Vagina (tissue), 2 donors: ENCODE measurements at regions not wholly inside any gene's neighbourhood (a gene's known extent, or its start where the extent isn't known, plus 50 kb on each side); places are given as distances from the start of the nearest gene placed in this dataset.

Experiments used
- DNase-seq, 2 donors: peaks; one replicate each; pipeline ENCODE4 v3.0.0-alpha.2; 2017; ENCODE audit errors: extremely low spot score in 2 of 2
- H3K27ac ChIP-seq: fragments of 200-600 bp; sonication (generic); one replicate; pipeline ENCODE4 v1.5.1; 2019
- H3K27me3 ChIP-seq: fragments of 200-600 bp; sonication (generic); one replicate; pipeline ENCODE4 v1.5.1; 2019
- H3K36me3 ChIP-seq, 2 donors: fragments of 200-600 bp; sonication (generic); one replicate each; pipeline ENCODE4 v1.5.1; 2017 to 2019
- H3K4me1 ChIP-seq: fragments of 200-600 bp; sonication (generic); one replicate; pipeline ENCODE4 v1.5.1; 2019
- H3K4me3 ChIP-seq, 2 donors: fragments of 200-600 bp; sonication (generic); 1 replicate in 1 of 2; 2 replicates in 1 of 2; pipeline ENCODE4 v1.5.1; 2016 to 2019
- H3K9me3 ChIP-seq: fragments of 200-600 bp; sonication (generic); one replicate; pipeline ENCODE4 v1.5.1; 2019
- CTCF ChIP-seq, 3 experiments: fragments of 450-650 bp in 2 of 3; fragments of 200-600 bp in 1 of 3; sonication (generic) in 1 of 3; IDR thresholded peaks; one replicate each; pipeline ENCODE4 v1.5.1; 2017 to 2019; ENCODE audit warnings: antibody characterized with exemption in 3 of 3, mild to moderate bottlenecking in 2 of 3, moderate library complexity in 2 of 3
- POLR2A ChIP-seq, 2 donors: fragments of 450-650 bp; IDR thresholded peaks; one replicate each; pipeline ENCODE4 v1.6.1; 2017; ENCODE audit warnings: antibody characterized with exemption in 2 of 2, mild to moderate bottlenecking in 2 of 2, moderate library complexity in 2 of 2
- POLR2AphosphoS5 ChIP-seq, 2 donors: sonication (generic); formaldehyde crosslinking; IDR thresholded peaks; one replicate each; pipeline ENCODE4 v1.9.0; 2017; ENCODE audit warnings: antibody characterized with exemption in 2 of 2, mild to moderate bottlenecking in 2 of 2, low read depth in 1 of 2; ENCODE audit not compliant: insufficient read depth in 1 of 2
- intact Hi-C: fragments of 100-400 bp; cut with DNase I; formaldehyde crosslinking; loops from one replicate; pipeline ENCODE4 v1.15.1; 2023

- Histone ChIP-seq H3K36me3 (no peaks in the 10 kb centered on the region), H3K27ac (no peak overlapping the region), H3K4me3 (no peak overlapping the region), H3K9me3 (no peaks in the 10 kb centered on the region), H3K27me3 (no peaks in the 10 kb centered on the region), H3K4me1 (no peaks in the 10 kb centered on the region)
- DNase-seq, result no peak
- no peak for TF ChIP-seq POLR2A (IDR thresholded peaks at IDR 0.05)
- TF ChIP-seq CTCF (IDR thresholded peaks at IDR 0.05), result no peak
- no peak for TF ChIP-seq POLR2AphosphoS5 (IDR thresholded peaks at IDR 0.05; ENCODE audit: insufficient read depth in 1 of 2, low read depth in 1 of 2)
- intact Hi-C loops, result no loop called here
These were observed 168.0 kb downstream of the LINC00237 start for GRCh38 chr20:20938131-20938530.

- H3K9me3 ChIP-seq, result no peaks in the 10 kb centered on the region
- H3K36me3 ChIP-seq, result no peaks in the 10 kb centered on the region
- TF ChIP-seq POLR2AphosphoS5 (IDR thresholded peaks at IDR 0.05; ENCODE audit: insufficient read depth in 1 of 2, low read depth in 1 of 2) (no peak), POLR2A (IDR thresholded peaks at IDR 0.05) (no peak), CTCF (IDR thresholded peaks at IDR 0.05) (no peak)
- H3K27ac ChIP-seq, result no peak overlapping the region
- H3K4me1 ChIP-seq, result no peaks in the 10 kb centered on the region
- H3K27me3 ChIP-seq, result no peaks in the 10 kb centered on the region
- intact Hi-C loops, result no loop called here
- peak in 1 of 2 donors; percentile 52 for DNase-seq
- H3K4me3 ChIP-seq, result no peak overlapping the region
These were observed 172.8 kb downstream of the LINC00237 start for GRCh38 chr20:20933142-20933958.

DNA sequence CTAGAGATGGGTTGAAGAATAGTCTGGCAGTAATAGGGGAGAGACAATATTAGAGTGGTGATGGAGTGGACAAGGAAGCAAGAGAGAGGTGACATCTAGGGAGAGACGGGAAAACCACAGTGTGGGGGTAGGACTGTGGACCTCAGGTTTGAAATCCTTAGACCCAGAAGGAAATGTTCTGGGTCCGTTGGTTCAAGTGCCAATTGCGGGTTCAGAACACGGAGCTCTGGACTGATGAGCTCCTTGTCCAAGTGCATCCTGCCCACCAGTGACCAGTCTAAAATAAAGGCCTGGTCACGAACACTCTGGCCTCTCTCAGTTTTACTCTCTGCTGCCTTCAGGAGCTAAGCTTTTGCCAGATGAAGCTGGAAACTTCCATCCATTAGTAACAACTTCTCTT, 174.0 kb downstream of the LINC00237 start:
- Histone ChIP-seq H3K27ac (no peak overlapping the region), H3K4me3 (no peak overlapping the region), H3K9me3 (no peaks in the 10 kb centered on the region), H3K4me1 (no peaks in the 10 kb centered on the region), H3K36me3 (no peaks in the 10 kb centered on the region), H3K27me3 (no peaks in the 10 kb centered on the region)
- TF ChIP-seq POLR2A (IDR thresholded peaks at IDR 0.05) (no peak), CTCF (IDR thresholded peaks at IDR 0.05) (no peak), POLR2AphosphoS5 (IDR thresholded peaks at IDR 0.05; ENCODE audit: insufficient read depth in 1 of 2, low read depth in 1 of 2) (no peak)
- intact Hi-C loops, result no loop called here
- peak in 1 of 2 donors; percentile 58 for DNase-seq

DNA sequence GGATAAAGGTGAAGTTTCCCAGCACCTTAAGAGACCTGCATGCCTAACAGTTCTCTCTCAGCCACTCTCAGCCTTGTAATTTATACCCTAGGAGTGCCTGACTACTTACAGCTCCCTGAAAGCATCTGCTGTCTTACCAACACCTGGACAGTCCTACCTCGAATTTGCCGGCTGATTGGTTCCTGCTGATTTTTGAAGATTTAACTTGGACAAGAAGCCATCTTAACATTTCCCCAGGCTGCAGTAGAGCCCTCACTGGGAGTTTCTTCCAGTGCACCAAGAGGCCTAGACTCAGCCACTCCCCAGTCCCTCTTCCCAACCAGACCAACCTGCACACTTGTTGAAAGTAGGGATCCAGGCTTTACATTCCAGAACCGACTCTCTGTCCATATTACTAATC, 174.5 kb downstream of the LINC00237 start:
- Histone ChIP-seq H3K27me3 (no peaks in the 10 kb centered on the region), H3K9me3 (no peaks in the 10 kb centered on the region), H3K36me3 (no peaks in the 10 kb centered on the region), H3K4me3 (no peak overlapping the region), H3K4me1 (no peaks in the 10 kb centered on the region), H3K27ac (no peak overlapping the region)
- TF ChIP-seq POLR2A (IDR thresholded peaks at IDR 0.05) (no peak), CTCF (IDR thresholded peaks at IDR 0.05) (no peak), POLR2AphosphoS5 (IDR thresholded peaks at IDR 0.05; ENCODE audit: insufficient read depth in 1 of 2, low read depth in 1 of 2) (no peak)
- intact Hi-C loops, result no loop called here
- DNase-seq, result peak in 1 of 2 donors; percentile 58

DNA sequence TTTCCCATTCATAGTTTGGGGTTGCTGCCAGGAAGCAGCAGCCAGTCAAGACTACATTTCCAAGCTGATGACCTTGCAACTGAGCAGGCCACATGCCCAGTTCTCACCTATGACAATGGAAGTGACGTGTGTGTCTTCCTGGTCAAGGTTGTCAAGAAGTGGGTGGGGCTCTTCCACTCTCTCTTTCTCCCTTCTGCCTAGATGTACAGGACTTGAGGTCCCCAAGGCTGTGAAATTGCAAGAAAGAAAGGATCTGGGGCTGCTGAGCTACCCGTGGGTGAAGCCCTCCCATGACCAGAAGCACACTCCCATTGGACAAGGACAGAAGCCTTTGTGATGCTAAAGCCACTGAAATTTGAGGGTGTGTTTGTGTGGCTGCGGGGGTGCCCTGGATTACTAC, 175.1 kb downstream of the LINC00237 start:
- Histone ChIP-seq H3K27ac (no peak overlapping the region), H3K4me1 (no peaks in the 10 kb centered on the region), H3K9me3 (no peaks in the 10 kb centered on the region), H3K36me3 (no peaks in the 10 kb centered on the region), H3K27me3 (no peaks in the 10 kb centered on the region), H3K4me3 (no peak overlapping the region)
- peak in 1 of 2 donors; percentile 91 for DNase-seq
- no peak for TF ChIP-seq POLR2AphosphoS5 (IDR thresholded peaks at IDR 0.05; ENCODE audit: insufficient read depth in 1 of 2, low read depth in 1 of 2)
- TF ChIP-seq POLR2A (IDR thresholded peaks at IDR 0.05), result no peak
- no peak for TF ChIP-seq CTCF (IDR thresholded peaks at IDR 0.05)
- intact Hi-C loops, result no loop called here
